ENCODE measurements at regions not wholly inside any gene's neighbourhood (a gene's known extent, or its start where the extent isn't known, plus 50 kb on each side); places are given as distances from the start of the nearest gene placed in this dataset.

DNA sequence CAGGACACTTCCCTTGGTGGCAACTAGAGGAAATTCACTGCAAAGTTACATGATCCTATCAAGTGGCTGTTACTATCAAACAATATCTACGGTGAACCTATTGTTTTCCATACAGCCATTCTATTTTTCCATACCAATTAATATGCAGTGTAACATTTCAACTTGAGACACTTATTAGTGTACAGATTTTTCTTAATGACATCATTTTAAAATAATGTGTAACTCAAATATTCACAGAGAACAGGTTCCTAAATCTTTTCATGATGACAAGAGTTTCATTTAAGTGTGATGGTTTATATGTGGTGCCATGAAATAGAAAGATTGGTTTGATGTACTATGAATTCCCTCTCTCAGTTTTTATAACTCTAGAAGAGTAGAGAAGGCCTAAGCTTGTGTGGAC, 291.2 kb upstream of the SOX5 start:
- no peak for FAIRE-seq
- TF ChIP-seq ZSCAN20 (CRISPR knock-in tag; IDR thresholded peaks at IDR 0.05) (no peak), MYC (IDR thresholded peaks at IDR 0.05; ENCODE audit: borderline replicate concordance, low read length) (no peak), ZNF302 (CRISPR knock-in tag; IDR thresholded peaks at IDR 0.05) (no peak), GATA3 (IDR thresholded peaks at IDR 0.05; ENCODE audit: borderline replicate concordance) (no peak), ATOH8 (CRISPR knock-in tag; IDR thresholded peaks at IDR 0.05; ENCODE audit: low read depth) (no peak), POLR2A (IDR thresholded peaks at IDR 0.05; ENCODE audit: low read length) (no peak), TFCP2L1 (CRISPR knock-in tag; IDR thresholded peaks at IDR 0.05) (no peak), SREBF2 (IDR thresholded peaks at IDR 0.05) (no peak), FOSB (CRISPR knock-in tag; IDR thresholded peaks at IDR 0.05) (no peak)
- H3K27ac ChIP-seq: no peak overlapping the region
- ChIA-PET POLR2A (no interaction called here), CTCF (no interaction called here)
- WGBS (ENCODE audit: missing lambda C conversion rate): 0% methylated on average over 1 of the region's 1 CpG
- DNase-seq (ENCODE audit: low read depth in 1 of 2, low spot score in 1 of 2): no peak
- no peaks in the 10 kb centered on the region for H3K9me3 ChIP-seq
- H3K4me3 ChIP-seq: no peak overlapping the region
- H3K4me2 ChIP-seq: no peak overlapping the region
- no peak for ATAC-seq
- H3K4me1 ChIP-seq: no peaks in the 10 kb centered on the region

DNA sequence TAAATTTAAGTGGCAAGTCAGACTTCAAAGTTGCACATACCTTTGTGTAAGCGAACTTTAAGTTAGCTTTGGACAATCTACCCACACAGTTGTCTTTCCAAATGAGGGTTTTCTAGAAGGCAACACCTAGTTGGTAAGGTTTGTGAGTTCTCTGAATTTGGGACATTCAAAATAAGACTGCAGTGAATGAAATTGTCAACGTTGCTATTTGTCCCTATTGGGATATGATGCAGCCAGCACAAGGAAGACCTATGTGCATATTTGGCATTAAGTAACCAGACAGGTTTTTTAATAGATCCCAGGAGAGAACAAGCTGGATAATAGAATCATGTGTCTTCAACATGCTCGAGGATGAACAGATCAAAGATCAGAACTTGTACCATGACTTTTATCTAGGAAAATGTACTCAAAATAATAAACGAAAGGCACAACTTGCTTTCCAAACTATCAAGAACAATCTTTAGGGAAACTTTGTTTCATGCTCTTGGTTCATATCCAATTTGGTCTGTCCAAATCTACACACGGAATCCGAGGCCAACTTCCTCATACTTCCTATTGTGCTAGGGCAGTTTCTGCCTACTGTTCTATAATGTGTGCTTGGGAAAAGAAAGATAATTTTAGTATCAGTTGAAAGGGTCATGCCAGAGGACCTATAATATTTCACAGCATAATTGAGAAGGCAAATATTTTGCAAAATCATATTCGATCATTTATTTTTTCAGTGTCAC, 284.2 kb upstream of the SOX5 start:
- TF ChIP-seq MYC (IDR thresholded peaks at IDR 0.05; ENCODE audit: borderline replicate concordance, low read length) (no peak), MAFK (IDR thresholded peaks at IDR 0.05; ENCODE audit: partially characterized antibody) (peak; percentile 53)
- DNase-seq (ENCODE audit: low read depth in 1 of 2, low spot score in 1 of 2) (no peak), FAIRE-seq (no peak), ATAC-seq (no peak)
- Histone ChIP-seq H3K4me3 (no peak overlapping the region), H3K4me2 (no peak overlapping the region), H3K9me3 (no peaks in the 10 kb centered on the region), H3K27ac (no peak overlapping the region), H3K4me1 (no peaks in the 10 kb centered on the region)
- ChIA-PET POLR2A (no interaction called here), CTCF (no interaction called here)
- 3% methylated on average over 7 of the region's 7 CpGs for WGBS (ENCODE audit: missing lambda C conversion rate)

DNA sequence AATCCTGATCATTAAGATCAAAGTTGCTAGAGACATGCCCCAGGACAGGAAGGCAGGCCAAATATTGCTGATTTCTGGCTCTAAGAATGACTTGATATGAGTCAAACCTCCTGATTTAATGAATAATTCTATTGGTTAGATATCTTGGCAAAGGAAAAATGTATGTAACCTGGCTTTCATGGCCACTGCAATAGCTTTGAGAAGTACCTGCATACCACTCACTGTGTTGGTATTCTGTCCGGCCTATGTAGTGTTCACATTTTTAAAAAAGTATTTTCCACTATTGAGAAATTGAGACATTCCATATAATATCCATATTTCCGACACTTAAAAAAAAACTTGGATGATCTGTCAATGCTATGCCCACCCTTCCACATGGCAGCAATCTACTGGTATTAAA, 283.1 kb upstream of the SOX5 start:
- ChIA-PET CTCF (no interaction called here), POLR2A (no interaction called here)
- Histone ChIP-seq H3K27ac (no peak overlapping the region), H3K4me2 (no peak overlapping the region), H3K9me3 (no peaks in the 10 kb centered on the region), H3K4me3 (no peak overlapping the region), H3K4me1 (no peaks in the 10 kb centered on the region)
- 5% methylated on average over 2 of the region's 2 CpGs for WGBS (ENCODE audit: missing lambda C conversion rate)
- no peak for TF ChIP-seq MAFK (IDR thresholded peaks at IDR 0.05; ENCODE audit: partially characterized antibody)
- no peak for TF ChIP-seq EP300 (IDR thresholded peaks at IDR 0.05)
- TF ChIP-seq SREBF2 (IDR thresholded peaks at IDR 0.05): no peak
- TF ChIP-seq MAZ (IDR thresholded peaks at IDR 0.05; ENCODE audit: borderline replicate concordance, low read depth, low read length): no peak
- TF ChIP-seq FOSL2 (IDR thresholded peaks at IDR 0.05): no peak
- TF ChIP-seq FOSL2 (CRISPR knock-in tag; IDR thresholded peaks at IDR 0.05): no peak
- TF ChIP-seq ZFP36 (IDR thresholded peaks at IDR 0.05; ENCODE audit: borderline replicate concordance, partially characterized antibody): no peak
- TF ChIP-seq KDM1A (IDR thresholded peaks at IDR 0.05; ENCODE audit: low read depth): no peak
- TF ChIP-seq NFE2L2 (conservative IDR thresholded peaks at IDR 0.05; ENCODE audit: low read length): no peak
- TF ChIP-seq, protein P1, sequence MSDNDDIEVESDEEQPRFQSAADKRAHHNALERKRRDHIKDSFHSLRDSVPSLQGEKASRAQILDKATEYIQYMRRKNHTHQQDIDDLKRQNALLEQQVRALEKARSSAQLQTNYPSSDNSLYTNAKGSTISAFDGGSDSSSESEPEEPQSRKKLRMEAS (IDR thresholded peaks at IDR 0.05): no peak
- TF ChIP-seq, protein P2, sequence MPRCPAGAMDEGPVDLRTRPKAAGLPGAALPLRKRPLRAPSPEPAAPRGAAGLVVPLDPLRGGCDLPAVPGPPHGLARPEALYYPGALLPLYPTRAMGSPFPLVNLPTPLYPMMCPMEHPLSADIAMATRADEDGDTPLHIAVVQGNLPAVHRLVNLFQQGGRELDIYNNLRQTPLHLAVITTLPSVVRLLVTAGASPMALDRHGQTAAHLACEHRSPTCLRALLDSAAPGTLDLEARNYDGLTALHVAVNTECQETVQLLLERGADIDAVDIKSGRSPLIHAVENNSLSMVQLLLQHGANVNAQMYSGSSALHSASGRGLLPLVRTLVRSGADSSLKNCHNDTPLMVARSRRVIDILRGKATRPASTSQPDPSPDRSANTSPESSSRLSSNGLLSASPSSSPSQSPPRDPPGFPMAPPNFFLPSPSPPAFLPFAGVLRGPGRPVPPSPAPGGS (IDR thresholded peaks at IDR 0.05): no peak
- TF ChIP-seq TFCP2L1 (CRISPR knock-in tag; IDR thresholded peaks at IDR 0.05): no peak
- no peak for TF ChIP-seq CBX8 (IDR thresholded peaks at IDR 0.05)
- FAIRE-seq (no peak), ATAC-seq (no peak), DNase-seq (ENCODE audit: low read depth in 1 of 2, low spot score in 1 of 2) (no peak)

GRCh38 chr12:24231298-24231697, 281.8 kb upstream of the SOX5 start:
- FAIRE-seq (no peak), ATAC-seq (no peak), DNase-seq (ENCODE audit: low read depth in 1 of 2, low spot score in 1 of 2) (no peak)
- Histone ChIP-seq H3K4me3 (no peak overlapping the region), H3K27ac (no peak overlapping the region), H3K4me1 (no peaks in the 10 kb centered on the region), H3K4me2 (no peak overlapping the region), H3K9me3 (no peaks in the 10 kb centered on the region)
- CTCF ChIA-PET: no interaction called here
- WGBS (ENCODE audit: missing lambda C conversion rate): 11% methylated on average over 5 of the region's 5 CpGs
- POLR2A ChIA-PET: no interaction called here
- TF ChIP-seq, protein P2 (IDR thresholded peaks at IDR 0.05): no peak
- TF ChIP-seq ATOH8 (CRISPR knock-in tag; IDR thresholded peaks at IDR 0.05; ENCODE audit: low read depth) (no peak), RNF2 (IDR thresholded peaks at IDR 0.05; ENCODE audit: borderline replicate concordance, low read depth) (no peak), TP53 (CRISPR knock-in tag; IDR thresholded peaks at IDR 0.05) (no peak), CHD2 (IDR thresholded peaks at IDR 0.05; ENCODE audit: low read length, partially characterized antibody) (no peak)
